ENCODE measurements at regions not wholly inside any gene's neighbourhood (a gene's known extent, or its start where the extent isn't known, plus 50 kb on each side); places are given as distances from the start of the nearest gene placed in this dataset.

GRCh38 chr10:107269626-107270025 is 105.1 kb upstream of the SORCS1 start:
- Histone ChIP-seq H3K27ac (ENCODE audit: low read depth, low read length, severe bottlenecking) (no peak overlapping the region), H3K36me3 (ENCODE audit: control insufficient read depth, insufficient read depth, low read length) (no peaks in the 10 kb centered on the region), H3K4me1 (ENCODE audit: control insufficient read depth, insufficient read depth, low read length, poor library complexity, severe bottlenecking) (no peaks in the 10 kb centered on the region), H3K4me3 (ENCODE audit: extremely low read depth, insufficient read depth, low read length, poor library complexity, severe bottlenecking) (no peak overlapping the region), H3K9me3 (ENCODE audit: control insufficient read depth, low read length) (no peaks in the 10 kb centered on the region)

- no peaks in the 10 kb centered on the region for H3K36me3 ChIP-seq (ENCODE audit: control insufficient read depth, insufficient read depth, low read length)
- no peak overlapping the region for H3K27ac ChIP-seq (ENCODE audit: low read depth, low read length, severe bottlenecking)
- 33 to 63% methylated on average over 2 of the region's 6 CpGs for WGBS, 2 experiments (ENCODE audit: insufficient coverage in 2 of 2)
- no peaks in the 10 kb centered on the region for H3K4me1 ChIP-seq (ENCODE audit: control insufficient read depth, insufficient read depth, low read length, poor library complexity, severe bottlenecking)
- H3K9me3 ChIP-seq (ENCODE audit: control insufficient read depth, low read length): no peaks in the 10 kb centered on the region
- H3K4me3 ChIP-seq (ENCODE audit: extremely low read depth, insufficient read depth, low read length, poor library complexity, severe bottlenecking): no peak overlapping the region
Measured at GRCh38 chr10:107264742-107265141, 100.2 kb upstream of the SORCS1 start.

- H3K4me1 ChIP-seq (ENCODE audit: control insufficient read depth, insufficient read depth, low read length, poor library complexity, severe bottlenecking): no peaks in the 10 kb centered on the region
- no peaks in the 10 kb centered on the region for H3K36me3 ChIP-seq (ENCODE audit: control insufficient read depth, insufficient read depth, low read length)
- no peak overlapping the region for H3K27ac ChIP-seq (ENCODE audit: low read depth, low read length, severe bottlenecking)
- 77 to 93% methylated on average over 4 to 5 of the region's 5 CpGs for WGBS, 2 experiments (ENCODE audit: insufficient coverage in 2 of 2)
- no peaks in the 10 kb centered on the region for H3K9me3 ChIP-seq (ENCODE audit: control insufficient read depth, low read length)
- no peak overlapping the region for H3K4me3 ChIP-seq (ENCODE audit: extremely low read depth, insufficient read depth, low read length, poor library complexity, severe bottlenecking)
Measured at GRCh38 chr10:107244122-107244521, 79.6 kb upstream of the SORCS1 start.

GRCh38 chr10:107238275-107238674 is 73.8 kb upstream of the SORCS1 start:
- WGBS, 2 experiments (ENCODE audit: insufficient coverage in 2 of 2): 87 to 93% methylated on average over 2 of the region's 4 CpGs
- H3K9me3 ChIP-seq (ENCODE audit: control insufficient read depth, low read length): no peaks in the 10 kb centered on the region
- H3K27ac ChIP-seq (ENCODE audit: low read depth, low read length, severe bottlenecking): no peak overlapping the region
- H3K4me3 ChIP-seq (ENCODE audit: extremely low read depth, insufficient read depth, low read length, poor library complexity, severe bottlenecking): no peak overlapping the region
- H3K36me3 ChIP-seq (ENCODE audit: control insufficient read depth, insufficient read depth, low read length): no peaks in the 10 kb centered on the region
- no peaks in the 10 kb centered on the region for H3K4me1 ChIP-seq (ENCODE audit: control insufficient read depth, insufficient read depth, low read length, poor library complexity, severe bottlenecking)

- Histone ChIP-seq H3K4me1 (ENCODE audit: control insufficient read depth, insufficient read depth, low read length, poor library complexity, severe bottlenecking) (no peaks in the 10 kb centered on the region), H3K4me3 (ENCODE audit: extremely low read depth, insufficient read depth, low read length, poor library complexity, severe bottlenecking) (no peak overlapping the region), H3K27ac (ENCODE audit: low read depth, low read length, severe bottlenecking) (no peak overlapping the region), H3K36me3 (ENCODE audit: control insufficient read depth, insufficient read depth, low read length) (no peaks in the 10 kb centered on the region), H3K9me3 (ENCODE audit: control insufficient read depth, low read length) (no peaks in the 10 kb centered on the region)
- 92% methylated on average over 1 of the region's 2 CpGs; no CpG with 5 or more reads in 1 of the 2 experiments for WGBS, 2 experiments (ENCODE audit: insufficient coverage in 2 of 2)
Measured at GRCh38 chr10:107232013-107232412, 67.5 kb upstream of the SORCS1 start.

GRCh38 chr10:107230887-107231286 is 66.4 kb upstream of the SORCS1 start:
- H3K4me1 ChIP-seq (ENCODE audit: control insufficient read depth, insufficient read depth, low read length, poor library complexity, severe bottlenecking): no peaks in the 10 kb centered on the region
- no peak overlapping the region for H3K4me3 ChIP-seq (ENCODE audit: extremely low read depth, insufficient read depth, low read length, poor library complexity, severe bottlenecking)
- WGBS, 2 experiments (ENCODE audit: insufficient coverage in 2 of 2): 78 to 83% methylated on average over 3 of the region's 4 CpGs
- H3K9me3 ChIP-seq (ENCODE audit: control insufficient read depth, low read length): no peaks in the 10 kb centered on the region
- H3K36me3 ChIP-seq (ENCODE audit: control insufficient read depth, insufficient read depth, low read length): no peaks in the 10 kb centered on the region
- no peak overlapping the region for H3K27ac ChIP-seq (ENCODE audit: low read depth, low read length, severe bottlenecking)

GRCh38 chr10:107215681-107216080 is 51.2 kb upstream of the SORCS1 start:
- WGBS, 2 experiments (ENCODE audit: insufficient coverage in 2 of 2): 67% methylated on average over 1 of the region's 1 CpG; no CpG with 5 or more reads in 1 of the 2 experiments
- Histone ChIP-seq H3K36me3 (ENCODE audit: control insufficient read depth, insufficient read depth, low read length) (no peaks in the 10 kb centered on the region), H3K4me3 (ENCODE audit: extremely low read depth, insufficient read depth, low read length, poor library complexity, severe bottlenecking) (no peak overlapping the region), H3K27ac (ENCODE audit: low read depth, low read length, severe bottlenecking) (peak overlapping the region; percentile 64), H3K9me3 (ENCODE audit: control insufficient read depth, low read length) (no peaks in the 10 kb centered on the region), H3K4me1 (ENCODE audit: control insufficient read depth, insufficient read depth, low read length, poor library complexity, severe bottlenecking) (no peaks in the 10 kb centered on the region)

All from mesodermal cell (in vitro differentiated cells).